Stomach (tissue), 8 donors: ENCODE measurements at regions not wholly inside any gene's neighbourhood (a gene's known extent, or its start where the extent isn't known, plus 50 kb on each side); places are given as distances from the start of the nearest gene placed in this dataset.
A peak's percentile ranks its signal among the peaks of the same experiment; 100 is the strongest.

Experiments used
- DNase-seq, 2 donors: peaks; one replicate each; pipeline versions ENCODE4 v3.0.0 to v3.0.0-alpha.2; 2013 to 2019
- H3K27ac ChIP-seq, 5 donors: fragments of 200-600 bp in 4 of 5; sonication (generic) in 4 of 5; one replicate each; pipeline ENCODE4 v1.5.1; 2013 to 2019; ENCODE audit warnings: mild to moderate bottlenecking in 1 of 5, moderate library complexity in 1 of 5
- H3K27me3 ChIP-seq, 3 donors: fragments of 200-600 bp; sonication (generic); one replicate each; pipeline ENCODE4 v1.5.1; 2017 to 2019; ENCODE audit warnings: mixed run types in 1 of 3
- H3K36me3 ChIP-seq, 4 donors: fragments of 200-600 bp; sonication (generic); 1 replicate in 3 of 4; 2 replicates in 1 of 4; pipeline ENCODE4 v1.5.1; 2016 to 2019
- H3K4me1 ChIP-seq, 4 donors: fragments of 200-600 bp; sonication (generic); one replicate each; pipeline ENCODE4 v1.5.1; 2016 to 2019
- H3K4me3 ChIP-seq, 4 donors: fragments of 200-600 bp; sonication (generic) in 3 of 4; one replicate each; pipeline ENCODE4 v1.5.1; 2016 to 2019; ENCODE audit warnings: mild to moderate bottlenecking in 1 of 4
- H3K9me3 ChIP-seq, 4 donors: fragments of 200-600 bp; sonication (generic); one replicate each; pipeline ENCODE4 v1.5.1; 2016 to 2019
- EP300 ChIP-seq: sonication (generic); formaldehyde crosslinking; IDR thresholded peaks from one replicate; pipeline ENCODE4 v1.6.1; 2017; ENCODE audit warnings: antibody characterized with exemption
- POLR2A ChIP-seq, 4 donors: fragments of 450-650 bp; IDR thresholded peaks; one replicate each; pipeline ENCODE4 v1.6.1; 2016; ENCODE audit warnings: antibody characterized with exemption in 4 of 4, control low read depth in 2 of 4, mild to moderate bottlenecking in 1 of 4, moderate library complexity in 1 of 4
- POLR2AphosphoS5 ChIP-seq, 3 donors: sonication (generic); formaldehyde crosslinking; IDR thresholded peaks; one replicate each; pipeline ENCODE4 v1.6.1; 2016; ENCODE audit warnings: antibody characterized with exemption in 3 of 3
- WGBS, 5 donors: extraction: QIAGEN DNeasy Blood & Tissue Kit in 3 of 5; methylation state at CpG; one replicate each; pipeline versions ENCODE4 v1.1.5 to v1.1.7; 2013 to 2018; 5-methylcytosine and 5-hydroxymethylcytosine counted together
- intact Hi-C: fragments of 100-400 bp; cut with DNase I; formaldehyde crosslinking; loops from one replicate; pipeline ENCODE4 v1.15.1; 2023; ENCODE audit warnings: low total_unique reads
- TF ChIP-seq, protein P1 (sequence below), 7 experiments: fragments of 450-650 bp in 4 of 7; fragments of 200-600 bp in 3 of 7; sonication (generic) in 3 of 7; IDR thresholded peaks; one replicate each; pipeline ENCODE4 v1.5.1; 2016 to 2019; ENCODE audit warnings: antibody characterized with exemption in 7 of 7, control low read depth in 2 of 7, mild to moderate bottlenecking in 1 of 7
- donor health status: healthy with polysubstance abuse.
- donor health status: Bipolar disorder and iron deficiency.
- donor health status: healthy.

DNA sequence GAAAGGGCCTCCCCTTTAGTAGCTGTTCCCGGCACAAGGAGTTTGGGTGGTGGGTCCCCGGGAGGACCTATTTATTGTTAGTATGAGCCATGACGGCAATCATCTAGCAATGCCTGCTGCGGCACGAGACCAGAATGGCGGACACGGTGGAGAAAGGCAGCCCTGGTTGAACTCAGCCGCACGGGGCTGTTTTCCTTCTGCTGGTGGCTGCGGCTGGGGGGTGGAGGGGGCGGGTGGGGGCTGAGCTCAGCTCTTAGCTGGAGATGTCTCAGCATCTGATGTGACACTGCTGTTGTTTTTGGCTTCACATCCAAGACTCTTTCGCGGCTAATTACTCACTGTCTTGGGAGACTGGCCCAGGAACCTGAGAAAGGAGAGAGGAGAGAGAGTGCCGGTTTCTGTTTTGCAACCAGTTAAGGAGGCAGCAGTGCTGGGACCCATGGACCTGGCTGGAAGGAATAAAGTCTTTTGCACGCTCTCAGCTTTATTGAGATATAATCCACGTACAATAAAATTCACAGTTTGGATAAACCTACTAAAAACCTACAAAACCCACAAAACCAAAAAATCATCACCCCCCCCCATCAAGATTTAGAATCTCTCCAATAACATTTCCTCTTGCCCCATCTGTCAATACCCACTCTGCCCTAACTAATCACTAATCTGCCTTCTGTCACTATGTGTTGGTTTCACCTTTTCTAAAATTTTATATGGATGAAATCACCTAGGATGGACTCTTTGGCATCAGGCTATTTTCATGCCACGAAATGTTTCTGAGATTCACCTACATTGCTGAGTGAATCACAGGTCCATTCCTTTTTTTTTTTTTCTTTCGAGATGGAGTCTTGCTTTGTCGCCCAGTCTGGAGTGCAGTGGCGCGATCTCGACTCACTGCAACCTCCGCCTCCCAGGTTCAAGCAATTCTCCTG lies 81.8 kb upstream of the NEURL1B start:
- intact Hi-C loops: no loop called here
- H3K27me3 ChIP-seq: no peaks in the 10 kb centered on the region
- H3K27ac ChIP-seq: peak overlapping the region in 4 of 5 donors; percentile 27 to 82 (median 56)
- H3K9me3 ChIP-seq: no peaks in the 10 kb centered on the region
- TF ChIP-seq POLR2AphosphoS5 (IDR thresholded peaks at IDR 0.05): peak; percentile 29 to 60 (median 38)
- TF ChIP-seq POLR2A (IDR thresholded peaks at IDR 0.05): no peak
- DNase-seq: peak; percentile 32 to 88
- WGBS, 5 donors: 64 to 81% (median 71%) methylated on average over 19 to 23 of the region's 23 CpGs
- H3K36me3 ChIP-seq: no peaks in the 10 kb centered on the region
- H3K4me1 ChIP-seq: peaks cover 17 to 60% (median 40%) of the 10 kb centered on the region in 4 donors
- H3K4me3 ChIP-seq: peak overlapping the region in 3 of 4 donors; percentile 10 to 29 (median 20)

- no peaks in the 10 kb centered on the region for H3K9me3 ChIP-seq
- H3K36me3 ChIP-seq: no peaks in the 10 kb centered on the region
- H3K27ac ChIP-seq: peak overlapping the region in 4 of 5 donors; percentile 27 to 82 (median 56)
- DNase-seq: peak in 1 of 2 donors; percentile 57
- peak overlapping the region in 2 of 4 donors; percentile 10 to 29 for H3K4me3 ChIP-seq
- TF ChIP-seq EP300 (no peak), POLR2A (IDR thresholded peaks at IDR 0.05) (no peak), POLR2AphosphoS5 (IDR thresholded peaks at IDR 0.05) (no peak)
- TF ChIP-seq, protein P1, sequence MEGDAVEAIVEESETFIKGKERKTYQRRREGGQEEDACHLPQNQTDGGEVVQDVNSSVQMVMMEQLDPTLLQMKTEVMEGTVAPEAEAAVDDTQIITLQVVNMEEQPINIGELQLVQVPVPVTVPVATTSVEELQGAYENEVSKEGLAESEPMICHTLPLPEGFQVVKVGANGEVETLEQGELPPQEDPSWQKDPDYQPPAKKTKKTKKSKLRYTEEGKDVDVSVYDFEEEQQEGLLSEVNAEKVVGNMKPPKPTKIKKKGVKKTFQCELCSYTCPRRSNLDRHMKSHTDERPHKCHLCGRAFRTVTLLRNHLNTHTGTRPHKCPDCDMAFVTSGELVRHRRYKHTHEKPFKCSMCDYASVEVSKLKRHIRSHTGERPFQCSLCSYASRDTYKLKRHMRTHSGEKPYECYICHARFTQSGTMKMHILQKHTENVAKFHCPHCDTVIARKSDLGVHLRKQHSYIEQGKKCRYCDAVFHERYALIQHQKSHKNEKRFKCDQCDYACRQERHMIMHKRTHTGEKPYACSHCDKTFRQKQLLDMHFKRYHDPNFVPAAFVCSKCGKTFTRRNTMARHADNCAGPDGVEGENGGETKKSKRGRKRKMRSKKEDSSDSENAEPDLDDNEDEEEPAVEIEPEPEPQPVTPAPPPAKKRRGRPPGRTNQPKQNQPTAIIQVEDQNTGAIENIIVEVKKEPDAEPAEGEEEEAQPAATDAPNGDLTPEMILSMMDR (IDR thresholded peaks at IDR 0.05): no peak
- no peaks in the 10 kb centered on the region for H3K27me3 ChIP-seq
- H3K4me1 ChIP-seq: peaks cover 11 to 60% (median 38%) of the 10 kb centered on the region in 4 donors
- intact Hi-C loops: no loop called here
- 71 to 89% (median 72%) methylated on average over 16 to 17 of the region's 17 CpGs for WGBS, 5 donors
These were observed 82.7 kb upstream of the NEURL1B start for GRCh38 chr5:172558076-172558976.

DNA sequence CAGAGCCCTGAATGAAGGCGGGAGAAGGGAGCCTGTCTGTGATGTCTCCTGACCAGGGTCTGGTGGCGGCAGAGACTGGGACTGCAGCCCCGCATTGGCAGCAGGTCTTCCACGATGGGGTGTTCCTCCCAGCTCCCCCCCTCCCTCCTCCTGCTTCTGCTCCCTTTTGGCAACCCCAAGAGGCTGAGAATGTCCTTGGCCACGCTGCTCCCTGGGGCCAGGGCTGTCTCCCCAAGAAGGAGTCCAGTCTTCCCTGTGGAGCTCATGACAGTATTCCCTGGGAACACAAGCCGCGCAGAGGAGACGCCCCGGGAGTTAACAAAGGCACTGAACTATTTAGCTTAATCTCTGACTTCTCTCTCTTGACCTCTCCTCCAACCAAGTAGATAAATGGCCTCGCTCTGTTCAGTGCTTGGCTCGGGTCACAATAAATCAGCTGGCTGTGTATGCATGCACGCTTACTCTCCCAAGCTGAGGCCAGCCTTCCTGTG lies 84.0 kb upstream of the NEURL1B start:
- Histone ChIP-seq H3K9me3 (no peaks in the 10 kb centered on the region), H3K4me1 (peaks cover 11 to 60% (median 38%) of the 10 kb centered on the region in 4 donors), H3K27me3 (no peaks in the 10 kb centered on the region), H3K4me3 (no peak overlapping the region), H3K36me3 (no peaks in the 10 kb centered on the region), H3K27ac (peak overlapping the region in 4 of 5 donors; percentile 37 to 82 (median 66))
- peak in 1 of 2 donors; percentile 80 for DNase-seq
- intact Hi-C loops: no loop called here
- TF ChIP-seq POLR2AphosphoS5 (IDR thresholded peaks at IDR 0.05) (peak in 1 of 3 donors; percentile 15), EP300 (no peak)
- 25 to 41% (median 37%) methylated on average over 12 of the region's 12 CpGs for WGBS, 5 donors

- Histone ChIP-seq H3K27ac (peak overlapping the region in 4 of 5 donors; percentile 37 to 82 (median 66)), H3K9me3 (no peaks in the 10 kb centered on the region), H3K4me3 (no peak overlapping the region), H3K36me3 (no peaks in the 10 kb centered on the region), H3K27me3 (no peaks in the 10 kb centered on the region), H3K4me1 (peaks cover 11 to 60% (median 38%) of the 10 kb centered on the region in 4 donors)
- intact Hi-C loops: no loop called here
- WGBS, 5 donors: 55 to 92% (median 71%) methylated on average over 3 of the region's 3 CpGs
- TF ChIP-seq POLR2AphosphoS5 (IDR thresholded peaks at IDR 0.05): no peak
- no peak for TF ChIP-seq EP300
- no peak for TF ChIP-seq POLR2A (IDR thresholded peaks at IDR 0.05)
- TF ChIP-seq, protein P1 (IDR thresholded peaks at IDR 0.05): no peak
- DNase-seq: no peak
These were observed 84.8 kb upstream of the NEURL1B start for GRCh38 chr5:172556262-172556661.

GRCh38 chr5:172554562-172554961 lies 86.5 kb upstream of the NEURL1B start:
- WGBS, 5 donors: 72 to 90% (median 82%) methylated on average over 14 of the region's 14 CpGs
- TF ChIP-seq EP300 (peak; percentile 30), POLR2A (IDR thresholded peaks at IDR 0.05) (no peak), POLR2AphosphoS5 (IDR thresholded peaks at IDR 0.05) (peak in 1 of 3 donors; percentile 37)
- TF ChIP-seq, protein P1 (IDR thresholded peaks at IDR 0.05): no peak
- no peak overlapping the region for H3K4me3 ChIP-seq
- intact Hi-C loops: no loop called here
- H3K4me1 ChIP-seq: peaks cover 11 to 59% (median 38%) of the 10 kb centered on the region in 4 donors
- H3K36me3 ChIP-seq: no peaks in the 10 kb centered on the region
- H3K27ac ChIP-seq: peak overlapping the region in 2 of 5 donors; percentile 52 to 82
- peak in 1 of 2 donors; percentile 69 for DNase-seq
- no peaks in the 10 kb centered on the region for H3K27me3 ChIP-seq
- no peaks in the 10 kb centered on the region for H3K9me3 ChIP-seq
